ENCODE measurements at regions not wholly inside any gene's neighbourhood (a gene's known extent, or its start where the extent isn't known, plus 50 kb on each side); places are given as distances from the start of the nearest gene placed in this dataset.

DNA sequence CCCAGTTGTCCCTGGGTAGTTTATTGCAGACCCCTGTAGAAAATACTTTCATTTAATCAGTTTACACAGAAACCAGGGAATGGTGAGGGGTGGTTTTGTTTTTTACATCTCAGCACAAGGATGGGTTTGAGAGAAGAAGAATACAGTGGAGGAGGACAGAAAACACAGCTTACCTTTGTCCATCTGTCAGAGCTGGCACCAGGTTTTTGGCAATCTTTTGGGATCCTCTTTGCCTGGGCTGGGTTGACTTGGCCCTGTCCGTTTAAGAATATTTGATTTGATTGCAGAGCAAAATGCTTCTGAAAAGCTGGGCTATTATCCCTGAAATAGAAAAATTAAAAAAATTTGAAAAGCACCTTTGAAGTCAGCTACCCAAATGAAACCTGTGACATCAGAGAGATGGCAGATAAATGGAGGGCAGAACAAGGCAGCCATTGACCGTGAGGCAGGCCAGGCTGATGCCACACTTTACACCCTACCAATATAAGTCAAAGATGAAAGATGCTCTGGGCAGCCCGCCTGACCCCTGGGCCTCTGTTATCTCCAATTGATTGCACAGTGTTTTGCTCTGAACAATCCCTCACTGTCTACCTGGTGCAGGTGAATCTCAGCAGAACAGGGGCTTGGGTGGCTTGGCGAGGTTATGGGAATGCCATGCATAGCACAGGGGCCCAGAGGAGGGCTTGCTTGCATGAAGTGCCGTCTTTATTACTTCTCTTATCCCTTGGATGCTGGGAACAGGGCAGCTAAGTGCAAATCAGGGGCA, 218.8 kb downstream of the LMX1A start:
- TF ChIP-seq EZH2 (IDR thresholded peaks at IDR 0.05; ENCODE audit: insufficient read depth, poor library complexity, severe bottlenecking): no peak
- TF ChIP-seq EZH2phosphoT487 (IDR thresholded peaks at IDR 0.05; ENCODE audit: insufficient read depth, low read depth): no peak
